ENCODE measurements at regions not wholly inside any gene's neighbourhood (a gene's known extent, or its start where the extent isn't known, plus 50 kb on each side); places are given as distances from the start of the nearest gene placed in this dataset.
A peak's percentile ranks its signal among the peaks of the same experiment; 100 is the strongest.
"Not testable (repeated sequence)": the region's sequence is repeated elsewhere in the genome, so short reads cannot be mapped to it uniquely, and the experiment has no call there.

GRCh38 chr21:15453261-15453660, 276.5 kb upstream of the USP25 start:
- no peak for DNase-seq

GRCh38 chr21:15453785-15454184, 276.0 kb upstream of the USP25 start:
- H3K27ac ChIP-seq; H3K9me3 ChIP-seq; H3K4me3 ChIP-seq; H3K36me3 ChIP-seq (ENCODE audit: insufficient read depth in 1 of 2, low read depth in 1 of 2); H3K27me3 ChIP-seq (ENCODE audit: insufficient read depth in 3 of 3, low read length in 2 of 3); DNase-seq; H3K4me1 ChIP-seq; intact Hi-C loops (cut with DNase I): not testable (repeated sequence)
- ATAC-seq: peak in 1 of 4 donors; percentile 54
- 34 to 68% (median 54%) methylated on average over 1 of the region's 1 CpG for WGBS, 3 donors

More at GRCh38 chr21:15453261-15453660, 276.5 kb upstream of the USP25 start:
- H3K4me3 ChIP-seq: no peak overlapping the region
- no peaks in the 10 kb centered on the region for H3K4me1 ChIP-seq
- intact Hi-C loops (cut with DNase I): no loop called here
- no peak overlapping the region for H3K27ac ChIP-seq
- no peaks in the 10 kb centered on the region for H3K36me3 ChIP-seq (ENCODE audit: insufficient read depth in 1 of 2, low read depth in 1 of 2)
- H3K27me3 ChIP-seq (ENCODE audit: insufficient read depth in 3 of 3, low read length in 2 of 3): no peaks in the 10 kb centered on the region
- TF ChIP-seq CTCF (IDR thresholded peaks at IDR 0.05): no peak
- peaks cover 7% of the 10 kb centered on the region for H3K9me3 ChIP-seq
- ATAC-seq: no peak

GRCh38 chr21:15454931-15455330, 274.9 kb upstream of the USP25 start:
- not testable (repeated sequence) for ATAC-seq

GRCh38 chr21:15455819-15456462, 273.8 kb upstream of the USP25 start:
- no peak overlapping the region for H3K27ac ChIP-seq
- WGBS, 3 donors: 86 to 89% (median 89%) methylated on average over 14 of the region's 14 CpGs
- no peak for ATAC-seq
- H3K9me3 ChIP-seq: peaks cover 2% of the 10 kb centered on the region
- no peak overlapping the region for H3K4me3 ChIP-seq
- no peaks in the 10 kb centered on the region for H3K36me3 ChIP-seq (ENCODE audit: insufficient read depth in 1 of 2, low read depth in 1 of 2)
- no peak for TF ChIP-seq CTCF (IDR thresholded peaks at IDR 0.05)
- H3K4me1 ChIP-seq: no peaks in the 10 kb centered on the region
- DNase-seq: no peak
- intact Hi-C loops (cut with DNase I): no loop called here
- no peaks in the 10 kb centered on the region for H3K27me3 ChIP-seq (ENCODE audit: insufficient read depth in 3 of 3, low read length in 2 of 3)

More at GRCh38 chr21:15454931-15455330, 274.9 kb upstream of the USP25 start:
- H3K4me3 ChIP-seq; H3K27me3 ChIP-seq (ENCODE audit: insufficient read depth in 3 of 3, low read length in 2 of 3); H3K27ac ChIP-seq; H3K9me3 ChIP-seq; H3K36me3 ChIP-seq (ENCODE audit: insufficient read depth in 1 of 2, low read depth in 1 of 2); H3K4me1 ChIP-seq; DNase-seq; intact Hi-C loops (cut with DNase I): not testable (repeated sequence)
- WGBS, 3 donors: 93 to 100% (median 96%) methylated on average over 2 of the region's 2 CpGs

DNA sequence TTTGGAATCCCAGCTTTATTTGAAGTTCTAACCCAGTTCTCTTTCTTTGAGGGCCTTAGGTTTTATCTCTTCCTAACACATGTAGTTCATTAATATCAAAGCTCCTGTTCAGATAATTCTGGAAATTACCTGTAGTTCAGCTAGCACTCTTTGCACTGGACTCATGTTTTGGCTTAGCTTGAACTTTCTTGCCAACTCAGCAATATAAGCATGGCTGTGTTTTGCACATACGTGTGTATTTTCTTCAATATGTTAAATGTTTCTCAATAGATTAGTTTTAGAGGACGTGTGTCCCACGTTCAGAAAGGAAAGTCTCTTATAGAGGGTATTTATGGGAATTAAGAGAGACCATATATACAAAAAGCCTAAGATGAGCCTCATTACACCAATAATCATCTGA, 271.8 kb upstream of the USP25 start:
- TF ChIP-seq CTCF (IDR thresholded peaks at IDR 0.05): no peak
- DNase-seq (no peak), ATAC-seq (no peak)
- 84 to 91% (median 86%) methylated on average over 3 of the region's 3 CpGs for WGBS, 3 donors
- H3K9me3 ChIP-seq: no peaks in the 10 kb centered on the region
- no peaks in the 10 kb centered on the region for H3K36me3 ChIP-seq (ENCODE audit: insufficient read depth in 1 of 2, low read depth in 1 of 2)
- no peak overlapping the region for H3K4me3 ChIP-seq
- intact Hi-C loops (cut with DNase I): no loop called here
- H3K27me3 ChIP-seq (ENCODE audit: insufficient read depth in 3 of 3, low read length in 2 of 3): no peaks in the 10 kb centered on the region
- H3K4me1 ChIP-seq: no peaks in the 10 kb centered on the region
- H3K27ac ChIP-seq: no peak overlapping the region

DNA sequence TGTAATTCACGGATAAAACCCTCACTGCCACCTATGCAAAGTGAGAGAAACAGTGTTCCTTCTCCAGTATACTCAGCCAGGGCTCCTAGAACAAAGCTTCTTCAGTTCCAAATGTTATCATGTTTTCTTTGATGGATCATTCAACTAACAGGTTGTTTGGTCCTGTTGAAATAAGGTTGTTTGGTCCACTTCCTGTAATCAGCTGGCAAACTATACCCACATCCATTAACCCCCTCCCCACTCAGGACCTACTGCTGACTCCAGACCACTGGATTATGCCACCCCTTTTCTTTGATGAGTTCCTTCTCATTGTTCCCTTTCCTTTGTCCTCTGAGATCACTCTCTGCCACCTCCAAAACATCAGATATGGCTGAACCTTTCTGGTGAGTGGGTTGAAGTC, 267.7 kb upstream of the USP25 start:
- Histone ChIP-seq H3K36me3 (ENCODE audit: insufficient read depth in 1 of 2, low read depth in 1 of 2) (no peaks in the 10 kb centered on the region), H3K4me3 (no peak overlapping the region), H3K4me1 (no peaks in the 10 kb centered on the region), H3K27me3 (ENCODE audit: insufficient read depth in 3 of 3, low read length in 2 of 3) (no peaks in the 10 kb centered on the region), H3K9me3 (no peaks in the 10 kb centered on the region), H3K27ac (no peak overlapping the region)
- WGBS, 3 donors: 68 to 79% (median 78%) methylated on average over 1 of the region's 1 CpG
- TF ChIP-seq CTCF (IDR thresholded peaks at IDR 0.05): no peak
- intact Hi-C loops (cut with DNase I): no loop called here
- no peak for ATAC-seq
- no peak for DNase-seq
